HG03135 (cell line): ENCODE measurements at regions not wholly inside any gene's neighbourhood (a gene's known extent, or its start where the extent isn't known, plus 50 kb on each side); places are given as distances from the start of the nearest gene placed in this dataset.

Source experiments
- ATAC-seq: cut with Tn5 transposase; IDR thresholded peaks from one replicate; pipeline ENCODE4 v1.9.1; 2021; ENCODE audit warnings: mild to moderate bottlenecking, moderate library complexity; ENCODE audit not compliant: unreplicated experiment

DNA sequence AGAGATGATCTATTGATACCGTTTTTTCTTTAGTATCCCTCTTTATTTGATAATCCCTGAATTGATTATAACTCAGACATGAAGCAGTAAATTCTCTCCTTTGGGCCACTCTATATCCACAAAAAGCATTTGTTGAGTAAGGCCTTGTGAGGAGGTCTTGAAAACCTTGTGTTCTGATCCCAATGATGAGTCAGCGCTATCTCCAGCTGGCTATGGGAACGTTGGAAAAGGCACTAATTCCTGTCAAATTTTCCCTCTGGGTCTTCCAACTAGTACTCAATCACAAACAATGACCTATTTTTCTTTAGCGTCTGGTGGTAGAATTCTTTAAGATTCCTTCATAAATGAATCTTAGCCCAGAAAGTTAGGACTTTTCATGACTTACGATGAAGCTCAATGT, 168.4 kb upstream of the LRIG3 start:
- no peak for ATAC-seq

DNA sequence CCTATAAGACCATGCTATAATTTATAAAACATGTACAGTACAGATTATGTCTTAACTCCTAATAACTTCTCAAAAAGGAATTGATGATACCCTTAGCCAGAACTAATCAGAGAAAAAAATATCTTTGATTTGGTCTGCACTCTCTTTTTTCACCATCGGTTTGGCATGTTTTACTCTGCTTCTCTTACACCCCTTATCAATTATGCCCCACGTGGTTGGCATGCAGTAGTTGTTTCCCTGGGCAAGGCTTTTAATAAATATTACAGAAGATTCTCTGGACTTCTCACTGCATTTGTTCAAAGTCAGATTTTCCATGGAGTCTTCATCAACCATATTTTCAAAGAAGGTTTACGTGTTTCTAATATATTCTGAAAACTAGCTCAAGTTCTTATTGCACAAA, 167.4 kb upstream of the LRIG3 start:
- ATAC-seq: no peak

DNA sequence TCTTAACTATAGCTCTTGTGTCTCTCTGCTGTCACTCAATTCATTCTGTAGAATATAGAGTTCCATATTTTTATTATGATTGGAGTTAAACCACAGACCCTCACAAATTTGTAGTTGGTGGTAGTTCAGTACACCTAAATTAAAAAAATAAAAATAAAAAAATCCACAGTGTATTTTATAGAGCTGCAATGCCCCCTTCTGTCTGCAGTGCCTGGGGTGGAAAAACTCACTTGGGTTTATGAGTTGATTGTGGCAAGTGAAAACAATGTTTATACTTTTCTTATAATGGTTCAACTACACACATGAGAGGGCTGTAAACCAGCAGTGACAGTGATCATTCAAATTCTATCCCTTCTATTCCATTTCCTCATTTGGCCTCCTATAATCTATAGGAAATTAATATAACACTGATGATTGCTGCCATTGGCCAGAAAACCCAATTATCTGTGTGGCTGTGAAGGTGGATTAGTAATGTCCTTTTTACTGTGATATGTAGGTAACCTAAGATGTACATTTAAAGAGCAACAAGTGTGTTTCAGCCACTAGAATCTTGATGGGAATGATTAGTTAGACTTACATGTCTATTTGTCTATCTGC, 166.9 kb upstream of the LRIG3 start:
- ATAC-seq: no peak

DNA sequence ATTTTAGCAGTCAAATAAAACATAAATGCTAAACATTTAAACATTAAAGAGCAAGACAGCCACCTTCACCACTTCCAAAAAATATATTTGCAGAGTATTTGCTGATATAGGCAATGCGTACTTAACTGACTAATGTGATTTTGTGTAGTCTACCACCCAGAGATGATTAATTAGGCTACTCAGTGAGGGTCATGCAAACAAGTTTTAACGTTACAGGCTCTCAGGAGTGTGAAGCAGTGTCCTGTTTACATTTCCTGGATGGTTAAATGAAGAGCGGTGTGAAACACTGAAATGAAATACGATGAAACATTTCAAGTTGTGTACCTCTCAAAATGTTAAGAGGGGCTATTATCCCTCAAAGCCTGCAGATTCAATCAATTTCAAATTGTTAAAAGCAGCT, 165.8 kb upstream of the LRIG3 start:
- no peak for ATAC-seq

DNA sequence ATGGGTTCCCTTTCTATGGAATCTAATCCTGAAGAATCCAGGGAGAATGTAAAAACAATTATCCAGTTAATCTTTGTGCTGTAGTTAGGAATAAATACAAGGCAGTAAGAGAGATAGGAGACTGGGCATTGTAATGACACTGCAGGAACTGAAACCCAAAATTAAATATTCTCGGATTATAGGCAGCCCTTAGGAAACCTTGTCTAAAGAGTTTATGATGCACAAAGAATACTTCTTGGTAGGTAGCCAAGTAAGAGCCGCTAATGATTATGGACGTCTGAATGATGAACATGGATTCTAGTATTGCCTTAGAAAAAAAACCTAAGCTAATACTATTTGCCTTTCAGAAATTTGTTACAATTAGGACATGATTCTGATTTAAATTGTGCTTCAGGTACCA, 165.4 kb upstream of the LRIG3 start:
- no peak for ATAC-seq

DNA sequence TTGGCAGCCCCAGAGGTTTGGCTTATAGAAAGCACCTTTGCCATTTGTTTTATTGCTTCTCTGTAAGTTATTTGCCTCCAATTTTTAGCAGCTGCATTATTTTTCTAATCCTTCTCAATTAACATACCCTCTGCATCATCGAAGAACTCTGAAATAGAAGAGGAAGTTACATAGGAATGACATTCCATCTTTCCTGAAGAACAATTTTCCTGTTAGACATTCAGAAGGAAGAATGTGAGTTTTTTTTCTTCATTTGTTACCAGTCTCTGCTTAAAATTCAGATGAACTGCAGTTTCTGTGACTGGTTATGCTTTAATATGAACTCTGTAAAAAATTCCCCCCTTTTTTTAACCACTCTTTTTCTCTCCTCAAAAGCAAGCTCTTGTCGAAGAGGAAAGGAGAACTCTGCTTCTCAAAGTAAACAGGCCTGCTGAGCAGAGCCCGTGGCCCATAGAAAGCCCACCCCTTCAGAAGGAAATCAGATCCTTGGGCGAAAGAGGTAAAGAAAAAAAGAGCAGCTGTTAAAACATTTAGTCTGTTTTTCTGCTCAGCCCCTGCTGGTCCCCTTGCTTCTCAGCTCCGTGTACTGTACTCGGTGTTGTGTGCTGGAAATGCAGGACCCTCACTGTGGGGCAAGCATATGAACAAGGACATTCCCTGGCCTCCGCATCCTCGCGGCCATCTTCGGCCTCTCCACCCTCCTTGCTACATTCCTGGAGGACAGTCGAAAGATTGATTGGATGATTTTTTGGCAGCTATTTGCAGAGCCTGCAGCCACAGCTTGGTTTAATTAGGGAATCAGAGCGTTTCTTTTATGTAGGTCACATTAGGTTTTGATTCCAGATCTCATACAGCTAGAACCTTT, 164.4 kb upstream of the LRIG3 start:
- ATAC-seq: no peak

DNA sequence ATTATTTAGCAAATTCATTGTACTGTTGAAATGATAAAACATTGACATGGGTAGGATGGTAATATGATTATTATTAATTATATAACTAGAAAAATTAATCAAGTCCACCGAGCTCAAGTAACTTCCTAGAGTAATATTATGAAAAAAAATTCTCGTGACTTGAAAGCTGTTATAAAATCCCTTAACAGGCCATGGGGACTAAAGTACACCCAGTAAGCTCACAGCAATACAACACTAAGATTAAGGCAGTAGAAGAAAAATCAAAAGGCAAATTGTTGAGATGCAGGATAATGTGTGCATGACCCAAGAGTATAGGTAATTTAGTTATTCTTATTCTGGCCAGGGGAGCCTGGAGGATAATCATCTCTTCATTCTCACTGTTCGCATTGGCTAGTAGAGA, 162.6 kb upstream of the LRIG3 start:
- ATAC-seq: no peak

DNA sequence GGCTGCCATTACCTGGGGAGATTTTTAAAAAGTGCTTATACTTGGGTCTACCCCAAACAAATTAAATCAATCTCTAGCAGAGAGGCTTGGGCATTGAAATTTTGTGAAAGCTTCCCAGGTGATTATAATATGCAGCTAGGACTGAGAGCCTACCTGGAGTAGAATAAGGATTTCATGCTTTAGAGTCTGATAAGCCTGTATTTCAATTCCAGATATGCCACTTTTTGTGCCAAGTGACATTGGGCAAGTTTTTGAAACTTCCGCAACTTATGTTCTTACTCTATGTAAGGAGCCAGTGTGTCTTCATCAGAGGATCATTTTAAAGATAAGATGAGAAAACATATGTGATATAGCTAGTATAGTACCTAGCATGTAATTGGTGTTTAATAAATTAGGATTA, 159.8 kb upstream of the LRIG3 start:
- ATAC-seq: no peak

DNA sequence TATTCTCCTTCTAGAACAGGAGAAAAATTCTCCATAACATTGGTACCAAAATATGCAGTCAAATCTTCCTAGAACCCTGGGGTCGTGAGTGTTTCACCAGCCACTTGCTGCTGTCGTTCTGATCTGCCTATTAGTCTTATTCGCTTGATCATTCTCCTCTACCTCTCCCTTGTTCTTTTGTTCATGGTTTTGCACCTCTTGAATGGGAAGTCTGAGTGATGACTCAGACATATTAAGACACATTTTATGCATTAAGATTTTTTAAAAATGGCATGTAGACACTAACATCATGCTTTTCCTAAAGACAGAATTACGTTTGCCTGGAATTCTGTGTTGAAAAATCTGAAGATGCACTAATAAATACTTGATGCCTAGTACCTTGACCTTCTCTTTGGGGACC, 159.2 kb upstream of the LRIG3 start:
- no peak for ATAC-seq

DNA sequence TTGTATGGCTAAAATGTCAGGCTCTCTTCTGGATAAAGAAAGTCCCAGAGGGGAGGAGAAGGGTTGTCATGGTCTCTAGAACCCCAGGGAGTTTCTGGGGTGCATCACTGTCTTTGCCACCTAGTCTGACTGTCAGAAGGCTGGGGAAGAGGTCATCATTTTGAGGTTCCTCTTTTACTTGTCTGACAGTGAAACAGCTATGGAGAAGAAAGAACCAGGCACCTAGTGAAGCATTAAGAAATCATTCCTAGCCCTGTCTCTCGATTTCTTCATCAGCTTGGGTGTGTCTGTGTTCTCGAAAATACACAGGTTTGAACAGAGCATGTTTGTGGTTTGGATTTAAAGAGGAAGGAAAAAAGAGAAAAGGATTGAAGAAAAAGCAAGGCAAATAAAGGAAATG, 158.7 kb upstream of the LRIG3 start:
- ATAC-seq: no peak

DNA sequence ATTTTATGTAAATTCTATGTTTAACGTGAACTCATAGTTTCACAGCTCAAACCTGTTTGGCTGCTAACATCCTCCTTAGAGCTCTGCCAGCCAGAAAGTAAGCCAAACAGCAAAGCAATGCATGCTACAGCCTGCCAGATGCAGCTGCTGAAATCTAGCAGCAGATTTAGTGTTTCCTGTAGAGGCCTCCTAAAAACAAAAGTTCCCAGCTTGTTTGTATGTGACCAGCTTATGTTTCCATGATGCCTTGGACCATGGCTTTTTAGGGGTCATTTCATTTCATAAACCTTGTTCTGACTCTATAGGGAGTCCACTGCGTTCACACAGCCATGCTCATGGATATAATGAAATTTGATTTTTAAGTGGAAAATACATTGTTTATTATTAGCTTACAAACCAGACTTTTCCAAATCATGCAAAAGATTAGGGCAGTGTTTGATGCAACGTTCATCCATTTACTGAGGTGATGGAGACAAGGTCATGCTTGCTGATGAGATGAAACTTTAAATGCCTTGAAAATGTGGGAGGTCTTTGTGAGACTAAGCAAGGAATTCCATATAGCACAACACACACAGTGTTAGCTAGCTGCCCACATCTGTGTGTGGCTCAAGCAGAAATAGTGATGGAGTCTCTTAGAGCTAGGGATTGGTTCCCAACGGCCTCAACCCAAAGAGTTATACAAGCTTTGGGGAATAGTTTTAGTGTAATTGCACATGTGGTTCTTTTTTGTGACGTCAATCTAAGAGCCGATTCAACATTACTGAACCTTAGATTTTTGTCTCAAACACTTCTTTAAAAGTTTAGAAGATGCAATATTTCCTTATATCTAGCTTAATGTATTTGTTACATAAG, 157.5 kb upstream of the LRIG3 start:
- ATAC-seq: no peak

DNA sequence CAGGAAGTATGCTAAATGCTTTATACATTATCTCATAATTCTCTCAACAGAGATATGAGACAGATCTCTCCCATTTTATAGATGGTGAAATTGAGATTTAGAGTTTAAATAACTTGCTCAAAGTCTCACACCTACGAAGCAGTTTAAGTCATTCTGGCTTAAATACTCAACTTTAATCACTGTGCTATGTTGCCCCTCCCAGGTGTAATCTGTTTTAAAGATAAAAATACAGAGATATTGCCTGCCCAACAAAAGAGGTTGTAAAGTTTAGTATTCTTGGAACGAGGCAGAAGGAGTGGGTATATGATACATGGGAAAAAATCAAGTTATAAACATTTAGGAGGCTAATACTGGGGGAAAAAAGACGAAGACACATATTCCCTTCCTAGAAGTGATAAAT, 156.8 kb upstream of the LRIG3 start:
- ATAC-seq: no peak

DNA sequence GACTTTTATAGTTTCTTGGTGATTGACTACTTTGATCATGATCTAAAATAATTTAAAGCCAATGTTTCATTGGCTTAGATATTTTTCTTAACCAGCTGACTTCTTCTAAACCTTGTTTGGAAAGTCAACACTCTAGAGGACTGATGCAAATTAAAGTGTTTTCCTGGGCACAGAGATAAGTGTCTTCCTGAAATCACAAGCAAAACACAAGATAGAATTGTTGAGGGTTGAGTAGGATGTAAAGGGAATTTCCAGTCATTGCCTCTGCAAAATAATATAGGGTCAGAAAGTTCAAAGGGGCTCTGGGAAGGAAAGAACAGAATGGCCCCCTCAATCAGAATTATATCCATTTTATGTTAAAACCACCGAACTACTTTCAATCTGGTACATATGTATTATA, 156.3 kb upstream of the LRIG3 start:
- ATAC-seq: no peak

DNA sequence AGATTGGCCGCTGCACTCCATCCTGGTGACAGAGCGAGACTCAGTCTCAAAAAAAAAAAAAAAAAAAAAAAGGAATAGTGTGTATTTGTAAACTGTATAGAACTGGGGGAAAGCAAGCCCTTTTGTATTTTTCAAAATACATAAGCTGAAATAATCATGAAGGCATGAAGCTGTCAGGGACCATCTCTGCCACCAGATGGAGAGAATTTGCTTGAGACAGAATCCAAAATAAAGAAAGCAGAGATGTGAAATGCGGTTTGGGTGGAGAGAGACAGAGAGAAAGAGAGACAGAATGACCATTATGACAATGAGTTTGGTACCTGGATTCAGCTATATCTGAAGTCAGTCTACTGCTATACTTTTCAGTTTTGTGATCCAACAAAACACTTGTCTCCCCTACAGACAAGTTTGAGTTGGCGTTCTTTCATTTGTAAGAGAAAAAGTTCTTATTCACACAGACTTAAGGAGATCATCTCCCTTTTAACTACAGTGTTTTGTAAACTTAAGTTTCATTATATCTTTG, 155.7 kb upstream of the LRIG3 start:
- no peak for ATAC-seq

DNA sequence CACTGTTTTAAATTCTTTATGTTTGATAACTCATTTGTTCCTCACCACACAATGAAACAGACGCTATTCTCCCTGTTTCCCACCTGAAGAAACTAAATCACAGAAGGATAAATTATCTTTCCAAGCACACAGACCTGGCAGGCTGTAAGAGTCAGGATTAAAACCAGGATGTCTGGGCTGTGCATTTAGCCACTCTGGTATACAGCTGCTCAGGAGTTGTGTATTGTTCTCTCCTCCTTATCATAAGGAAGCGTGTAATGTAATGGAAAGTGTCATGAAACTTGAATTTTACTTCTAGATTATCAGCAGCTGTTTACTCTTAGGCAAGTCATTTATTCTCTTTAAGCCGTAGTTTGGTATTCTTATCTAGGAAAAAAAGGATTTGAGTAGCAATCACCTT, 154.8 kb upstream of the LRIG3 start:
- no peak for ATAC-seq

DNA sequence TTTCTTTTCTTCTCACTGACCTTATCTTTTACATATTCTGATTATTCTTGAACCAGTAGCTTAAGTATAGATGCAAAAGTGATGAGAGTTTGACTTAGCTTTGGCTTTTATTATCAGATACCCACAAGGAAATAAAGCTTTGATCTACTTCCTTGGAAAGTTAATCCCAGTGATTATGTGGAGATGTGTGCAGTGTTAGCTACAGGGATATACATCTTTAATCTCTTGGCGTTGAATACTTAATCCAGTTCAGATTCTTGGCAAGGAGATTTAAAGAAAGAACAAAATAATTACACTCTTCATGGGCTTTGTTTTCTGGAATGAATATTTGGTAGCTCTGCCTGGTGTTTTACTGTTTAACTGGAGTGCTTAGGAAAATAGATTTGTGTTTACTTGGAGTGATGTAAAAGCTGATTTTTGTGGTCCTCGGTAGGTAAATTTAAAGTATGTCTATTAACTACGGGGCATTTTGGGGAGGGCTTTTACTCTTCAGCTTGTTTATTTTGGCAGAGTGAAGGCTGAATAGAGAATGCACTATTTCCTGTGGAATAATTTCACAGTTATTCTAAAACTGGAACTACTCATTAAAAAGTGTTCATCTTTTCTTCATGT, 150.1 kb upstream of the LRIG3 start:
- no peak for ATAC-seq

DNA sequence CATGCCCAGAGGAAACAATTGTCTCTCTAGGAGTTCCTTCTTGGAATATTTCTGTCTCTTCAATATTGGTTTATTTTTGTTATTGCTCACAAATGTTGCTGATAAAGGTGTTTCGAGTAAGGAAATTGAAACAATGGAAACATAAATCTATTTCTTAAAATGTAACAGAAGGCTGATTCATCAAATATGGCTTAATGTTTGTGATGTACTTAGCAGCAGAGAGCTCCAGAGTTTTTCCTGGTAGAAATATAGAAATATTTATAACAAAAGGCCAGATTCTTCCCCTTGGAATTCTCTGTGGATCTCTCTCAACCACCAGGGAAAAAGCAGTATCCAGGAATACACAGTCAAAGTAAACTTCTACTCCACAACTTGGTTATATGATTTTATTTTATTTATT, 149.2 kb upstream of the LRIG3 start:
- no peak for ATAC-seq

DNA sequence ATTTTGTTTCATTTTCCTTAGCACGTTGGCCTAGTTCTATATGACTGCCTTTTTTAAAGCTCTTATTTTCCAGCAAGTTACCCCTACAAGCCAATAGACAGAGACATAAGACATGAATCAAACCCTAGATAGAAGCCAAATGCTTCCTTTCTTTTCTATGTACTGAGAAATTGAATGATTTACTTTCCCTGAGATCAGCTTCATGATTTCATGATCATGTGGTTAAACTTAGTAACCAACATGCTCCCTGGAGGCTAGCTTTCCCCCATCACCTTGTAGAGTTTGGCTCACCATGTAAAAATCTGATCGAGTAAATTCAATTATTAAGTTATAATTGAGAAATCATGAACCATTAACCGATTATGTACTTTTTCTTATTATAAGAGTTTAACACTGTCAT, 148.1 kb upstream of the LRIG3 start:
- no peak for ATAC-seq

DNA sequence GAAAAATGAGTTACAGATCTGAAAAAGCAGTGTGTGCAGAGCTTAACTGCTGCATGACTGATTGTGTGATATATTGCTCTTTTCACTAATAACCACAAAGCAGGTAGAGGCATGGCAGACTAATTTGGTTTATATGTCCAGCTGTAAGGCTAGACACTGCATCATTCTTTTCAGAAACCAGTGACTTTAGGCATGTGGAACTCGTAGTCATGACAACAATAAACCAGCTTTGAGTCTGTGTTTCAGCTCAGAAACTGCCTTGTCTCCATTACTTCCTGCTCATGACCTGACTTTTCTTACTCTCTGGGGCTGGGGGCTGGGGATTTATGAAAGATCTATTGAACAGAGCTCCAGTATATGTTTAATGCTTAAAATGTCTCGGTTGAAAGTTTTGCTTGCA, 146.8 kb upstream of the LRIG3 start:
- ATAC-seq: no peak

DNA sequence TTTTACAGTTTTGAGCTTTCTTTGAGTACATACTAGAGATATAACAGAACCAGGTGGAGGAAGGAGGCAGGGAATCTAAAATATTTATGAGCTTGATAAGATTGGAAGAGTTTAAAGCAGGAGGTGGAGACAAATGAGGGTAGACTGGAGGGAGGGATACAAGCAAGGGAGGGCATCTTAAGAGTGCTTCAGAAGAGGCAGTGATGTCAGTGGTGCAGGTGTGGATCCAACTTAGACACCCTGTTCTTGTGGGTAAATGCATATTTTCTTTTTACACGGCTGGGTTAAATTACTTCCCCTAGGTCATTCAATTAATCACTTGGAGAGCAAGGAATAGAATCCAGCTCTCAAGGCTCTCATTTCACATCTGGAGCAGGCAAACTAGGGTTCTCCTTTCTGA, 146.1 kb upstream of the LRIG3 start:
- no peak for ATAC-seq
